ENCODE measurements at regions not wholly inside any gene's neighbourhood (a gene's known extent, or its start where the extent isn't known, plus 50 kb on each side); places are given as distances from the start of the nearest gene placed in this dataset.

GRCh38 chr13:100895651-100896050 lies 221.1 kb upstream of the TMTC4 start:
- Mint-ChIP-seq H3K36me3 (no peaks in the 10 kb centered on the region), H3K4me3 (no peak overlapping the region), H3K27ac (no peak overlapping the region), H3K4me1 (no peaks in the 10 kb centered on the region), H3K9me3 (no peaks in the 10 kb centered on the region), H3K27me3 (peaks cover 10% of the 10 kb centered on the region)
- DNase-seq = no peak

- no peaks in the 10 kb centered on the region for H3K9me3 Mint-ChIP-seq
- no peak overlapping the region for H3K4me3 Mint-ChIP-seq
- peaks cover 10% of the 10 kb centered on the region for H3K27me3 Mint-ChIP-seq
- H3K4me1 Mint-ChIP-seq = no peaks in the 10 kb centered on the region
- H3K36me3 Mint-ChIP-seq = no peaks in the 10 kb centered on the region
- H3K27ac Mint-ChIP-seq = no peak overlapping the region
- DNase-seq = no peak
Observed at GRCh38 chr13:100892981-100893380, 218.4 kb upstream of the TMTC4 start.

- Mint-ChIP-seq H3K27me3 (peaks cover 10% of the 10 kb centered on the region), H3K4me3 (no peak overlapping the region), H3K36me3 (no peaks in the 10 kb centered on the region), H3K4me1 (no peaks in the 10 kb centered on the region), H3K9me3 (no peaks in the 10 kb centered on the region), H3K27ac (no peak overlapping the region)
- DNase-seq = no peak
Observed at GRCh38 chr13:100890645-100891044, 216.1 kb upstream of the TMTC4 start.

- no peak for DNase-seq
- Mint-ChIP-seq H3K4me3 (no peak overlapping the region), H3K9me3 (no peaks in the 10 kb centered on the region), H3K4me1 (no peaks in the 10 kb centered on the region), H3K27me3 (peaks cover 6% of the 10 kb centered on the region), H3K36me3 (no peaks in the 10 kb centered on the region), H3K27ac (no peak overlapping the region)
Observed at GRCh38 chr13:100887729-100888151, 213.1 kb upstream of the TMTC4 start.

- peaks cover 24% of the 10 kb centered on the region for H3K27me3 Mint-ChIP-seq
- no peak overlapping the region for H3K27ac Mint-ChIP-seq
- no peaks in the 10 kb centered on the region for H3K36me3 Mint-ChIP-seq
- H3K9me3 Mint-ChIP-seq = no peaks in the 10 kb centered on the region
- no peak for DNase-seq
- no peaks in the 10 kb centered on the region for H3K4me1 Mint-ChIP-seq
- H3K4me3 Mint-ChIP-seq = no peak overlapping the region
Observed at GRCh38 chr13:100883453-100883852, 208.9 kb upstream of the TMTC4 start.

GRCh38 chr13:100881291-100881864 lies 206.8 kb upstream of the TMTC4 start:
- Mint-ChIP-seq H3K9me3 (peaks cover 3% of the 10 kb centered on the region), H3K36me3 (peaks cover 3% of the 10 kb centered on the region), H3K4me3 (no peak overlapping the region), H3K4me1 (peaks cover 1% of the 10 kb centered on the region), H3K27ac (no peak overlapping the region), H3K27me3 (peaks cover 37% of the 10 kb centered on the region)
- DNase-seq = no peak

GRCh38 chr13:100880166-100880565 lies 205.6 kb upstream of the TMTC4 start:
- no peak overlapping the region for H3K4me3 Mint-ChIP-seq
- H3K27ac Mint-ChIP-seq = no peak overlapping the region
- DNase-seq = no peak
- peaks cover 3% of the 10 kb centered on the region for H3K36me3 Mint-ChIP-seq
- H3K9me3 Mint-ChIP-seq = peaks cover 8% of the 10 kb centered on the region
- peaks cover 10% of the 10 kb centered on the region for H3K4me1 Mint-ChIP-seq
- H3K27me3 Mint-ChIP-seq = peaks cover 45% of the 10 kb centered on the region

- H3K9me3 Mint-ChIP-seq = peaks cover 8% of the 10 kb centered on the region
- H3K36me3 Mint-ChIP-seq = peaks cover 3% of the 10 kb centered on the region
- H3K27ac Mint-ChIP-seq = no peak overlapping the region
- peaks cover 51% of the 10 kb centered on the region for H3K27me3 Mint-ChIP-seq
- DNase-seq = no peak
- no peak overlapping the region for H3K4me3 Mint-ChIP-seq
- H3K4me1 Mint-ChIP-seq = peaks cover 11% of the 10 kb centered on the region
Observed at GRCh38 chr13:100879255-100879654, 204.7 kb upstream of the TMTC4 start.

GRCh38 chr13:100876044-100876403 lies 201.4 kb upstream of the TMTC4 start:
- Mint-ChIP-seq H3K4me3 (peak overlapping the region; percentile 1), H3K9me3 (peaks cover 8% of the 10 kb centered on the region), H3K27me3 (peaks cover 61% of the 10 kb centered on the region), H3K27ac (no peak overlapping the region), H3K4me1 (peaks cover 11% of the 10 kb centered on the region), H3K36me3 (peaks cover 3% of the 10 kb centered on the region)
- DNase-seq = no peak

GRCh38 chr13:100875392-100876043 lies 200.9 kb upstream of the TMTC4 start:
- Mint-ChIP-seq H3K36me3 (peaks cover 3% of the 10 kb centered on the region), H3K27ac (peak overlapping the region; percentile 65), H3K4me1 (peaks cover 11% of the 10 kb centered on the region), H3K4me3 (no peak overlapping the region), H3K27me3 (peaks cover 58% of the 10 kb centered on the region), H3K9me3 (peaks cover 8% of the 10 kb centered on the region)
- no peak for DNase-seq

- DNase-seq = no peak
- Mint-ChIP-seq H3K4me3 (no peak overlapping the region), H3K4me1 (peaks cover 11% of the 10 kb centered on the region), H3K36me3 (peaks cover 3% of the 10 kb centered on the region), H3K27me3 (peaks cover 43% of the 10 kb centered on the region), H3K27ac (no peak overlapping the region), H3K9me3 (peaks cover 12% of the 10 kb centered on the region)
Observed at GRCh38 chr13:100872761-100873160, 198.2 kb upstream of the TMTC4 start.

- no peak overlapping the region for H3K4me3 Mint-ChIP-seq
- H3K27ac Mint-ChIP-seq = no peak overlapping the region
- H3K9me3 Mint-ChIP-seq = peaks cover 12% of the 10 kb centered on the region
- peaks cover 7% of the 10 kb centered on the region for H3K4me1 Mint-ChIP-seq
- H3K36me3 Mint-ChIP-seq = no peaks in the 10 kb centered on the region
- DNase-seq = no peak
- peaks cover 26% of the 10 kb centered on the region for H3K27me3 Mint-ChIP-seq
Observed at GRCh38 chr13:100870898-100871297, 196.3 kb upstream of the TMTC4 start.

- Mint-ChIP-seq H3K36me3 (no peaks in the 10 kb centered on the region), H3K4me3 (no peak overlapping the region), H3K27ac (no peak overlapping the region), H3K9me3 (peaks cover 8% of the 10 kb centered on the region), H3K4me1 (no peaks in the 10 kb centered on the region), H3K27me3 (peaks cover 7% of the 10 kb centered on the region)
- no peak for DNase-seq
Observed at GRCh38 chr13:100860866-100861265, 186.3 kb upstream of the TMTC4 start.

- Mint-ChIP-seq H3K4me3 (no peak overlapping the region), H3K9me3 (peaks cover 5% of the 10 kb centered on the region), H3K27ac (no peak overlapping the region), H3K27me3 (peaks cover 6% of the 10 kb centered on the region), H3K36me3 (no peaks in the 10 kb centered on the region), H3K4me1 (no peaks in the 10 kb centered on the region)
- no peak for DNase-seq
Observed at GRCh38 chr13:100859861-100860260, 185.3 kb upstream of the TMTC4 start.

- no peak overlapping the region for H3K27ac Mint-ChIP-seq
- H3K27me3 Mint-ChIP-seq = no peaks in the 10 kb centered on the region
- H3K9me3 Mint-ChIP-seq = no peaks in the 10 kb centered on the region
- H3K36me3 Mint-ChIP-seq = no peaks in the 10 kb centered on the region
- H3K4me3 Mint-ChIP-seq = no peak overlapping the region
- DNase-seq = no peak
- H3K4me1 Mint-ChIP-seq = no peaks in the 10 kb centered on the region
Observed at GRCh38 chr13:100855151-100855550, 180.6 kb upstream of the TMTC4 start.

- Mint-ChIP-seq H3K27me3 (no peaks in the 10 kb centered on the region), H3K27ac (no peak overlapping the region), H3K4me3 (no peak overlapping the region), H3K36me3 (no peaks in the 10 kb centered on the region), H3K9me3 (peaks cover 2% of the 10 kb centered on the region), H3K4me1 (no peaks in the 10 kb centered on the region)
- DNase-seq = no peak
Observed at GRCh38 chr13:100854006-100854405, 179.4 kb upstream of the TMTC4 start.
